Lung microvascular endothelial cell (primary cell): ENCODE measurements at regions not wholly inside any gene's neighbourhood (a gene's known extent, or its start where the extent isn't known, plus 50 kb on each side); places are given as distances from the start of the nearest gene placed in this dataset.
"Not testable (repeated sequence)": the region's sequence is repeated elsewhere in the genome, so short reads cannot be mapped to it uniquely, and the experiment has no call there.

Experiments
- DNase-seq, 2 donors: peaks; one replicate each; pipeline versions ENCODE4 v3.0.0 to v3.0.0-alpha.2; 2010; ENCODE audit warnings: low read depth in 2 of 2

DNA sequence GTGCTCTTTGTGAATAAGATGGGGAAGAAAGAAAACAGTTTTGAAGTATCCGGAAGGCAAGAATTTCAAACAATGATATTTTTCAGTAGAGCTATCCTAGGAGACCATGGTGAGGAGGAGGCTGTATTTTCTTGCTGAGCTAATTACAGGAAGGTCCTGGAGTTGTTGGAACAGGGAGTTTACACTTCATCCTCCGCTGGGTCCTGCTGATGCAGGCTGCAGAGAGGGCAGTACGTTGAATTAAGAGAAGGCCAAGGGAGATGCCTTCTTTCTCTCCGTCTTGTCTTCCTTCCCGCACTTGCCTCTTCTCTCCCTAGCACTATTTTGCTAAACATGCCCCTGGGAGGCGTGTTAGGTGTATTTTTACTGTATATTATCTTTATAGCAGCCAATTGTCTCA is 60.0 kb upstream of the EDAR start:
- no peak for DNase-seq

DNA sequence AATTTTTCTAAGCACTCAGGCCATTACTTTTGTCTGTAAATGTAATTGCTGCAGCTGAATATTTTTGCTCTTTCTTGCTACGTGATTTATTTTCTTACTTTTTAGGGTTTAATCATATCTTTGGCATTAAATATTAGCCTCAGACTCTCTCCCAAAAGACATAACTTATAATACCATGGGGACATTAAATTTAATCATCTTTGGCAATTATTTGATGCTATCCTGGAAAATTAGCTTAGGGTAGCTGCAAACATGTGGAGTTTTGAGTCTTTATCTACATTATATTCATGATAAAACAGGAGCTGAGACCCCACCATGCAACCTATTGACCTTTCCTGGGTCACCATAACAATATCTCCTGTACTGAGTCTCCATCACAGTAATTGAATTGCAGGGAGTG is 59.1 kb upstream of the EDAR start:
- DNase-seq: no peak

DNA sequence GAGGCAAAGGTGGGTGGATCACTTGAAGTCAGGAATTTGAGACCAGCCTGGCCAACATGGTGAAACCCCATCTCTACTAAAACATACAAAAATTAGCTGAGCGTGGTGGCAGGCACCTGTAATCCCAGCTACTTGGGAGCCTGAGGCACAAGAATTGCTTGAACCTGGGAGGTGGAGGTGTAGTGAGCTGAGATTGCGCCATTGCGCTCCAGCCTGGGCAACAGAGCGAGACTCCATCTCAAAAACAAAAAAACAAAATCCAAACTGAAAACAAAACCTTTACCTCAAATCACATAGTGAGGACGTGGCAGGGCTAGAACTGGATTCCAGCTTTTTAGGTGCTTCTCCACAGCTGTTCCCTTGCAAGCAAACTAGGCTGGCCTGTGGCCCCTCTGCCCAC is 58.5 kb upstream of the EDAR start:
- not testable (repeated sequence) for DNase-seq

DNA sequence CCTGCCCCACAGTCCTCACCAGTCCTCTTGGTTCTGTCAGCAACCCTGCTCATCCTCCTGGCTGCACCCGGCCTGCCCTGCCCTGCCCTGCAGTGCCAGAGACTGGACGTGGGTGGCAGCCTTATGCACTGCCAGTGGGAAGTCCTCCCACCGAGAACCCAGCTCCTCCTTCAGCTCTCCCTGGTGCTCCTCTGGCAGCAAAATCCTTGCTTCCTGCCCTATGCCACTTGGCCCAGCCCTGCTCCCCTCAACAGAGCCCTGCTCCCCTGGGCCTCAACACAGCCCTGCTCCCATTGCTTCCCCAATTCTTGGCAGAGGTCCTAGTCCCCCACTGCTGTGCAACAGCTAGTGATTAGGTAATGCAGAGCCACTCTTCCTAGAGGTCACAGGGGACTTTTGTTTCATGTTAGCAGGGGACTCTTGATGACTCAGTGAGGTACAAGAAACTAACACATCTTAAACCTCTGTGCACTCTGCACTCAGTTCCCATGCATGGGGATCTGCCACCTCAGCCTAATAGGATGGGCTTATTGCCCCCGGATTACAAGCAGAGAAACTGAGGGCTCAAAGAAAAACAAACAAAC is 58.0 kb upstream of the EDAR start:
- DNase-seq: no peak

DNA sequence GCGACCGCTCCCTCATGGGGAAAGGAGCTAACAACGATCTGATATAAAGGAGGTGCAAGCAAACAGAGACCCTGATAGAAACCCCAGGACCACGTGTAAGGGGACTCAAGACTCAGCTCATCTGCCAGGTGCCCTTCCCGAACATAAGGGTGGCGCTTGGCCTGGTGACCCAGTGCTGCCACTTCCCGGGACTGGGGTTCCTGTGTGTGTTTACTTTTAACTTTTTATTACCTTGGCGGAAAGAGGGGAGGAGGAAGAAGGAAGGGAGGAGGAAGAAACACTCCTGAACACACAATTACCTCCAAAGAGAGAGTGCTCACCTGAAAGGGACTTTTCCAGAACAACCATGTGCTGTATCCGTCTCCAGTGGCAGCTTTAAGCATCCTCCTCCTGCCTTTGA is 56.5 kb upstream of the EDAR start:
- no peak for DNase-seq

DNA sequence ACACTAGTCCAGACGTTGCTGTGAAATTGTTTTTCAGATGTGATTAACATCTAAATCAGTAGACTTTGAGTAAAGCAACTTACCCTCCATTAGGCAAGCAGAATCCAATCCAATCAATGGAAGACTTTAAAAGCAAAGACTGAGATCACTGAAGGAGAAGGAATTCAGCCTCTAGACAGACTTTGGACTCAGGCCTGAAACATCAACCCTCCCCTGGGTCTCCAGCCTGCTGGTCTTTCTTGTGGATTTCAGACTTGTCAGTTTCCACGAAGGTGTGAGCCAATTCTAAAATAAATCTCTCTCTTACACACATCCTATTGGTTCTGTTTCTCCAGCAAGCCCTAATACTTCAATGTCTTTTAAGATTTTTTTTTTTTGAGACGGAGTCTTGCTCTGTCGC is 50.0 kb upstream of the EDAR start:
- DNase-seq: no peak
